ENCODE measurements at regions not wholly inside any gene's neighbourhood (a gene's known extent, or its start where the extent isn't known, plus 50 kb on each side); places are given as distances from the start of the nearest gene placed in this dataset.
"Not testable (repeated sequence)": the region's sequence is repeated elsewhere in the genome, so short reads cannot be mapped to it uniquely, and the experiment has no call there.

DNA sequence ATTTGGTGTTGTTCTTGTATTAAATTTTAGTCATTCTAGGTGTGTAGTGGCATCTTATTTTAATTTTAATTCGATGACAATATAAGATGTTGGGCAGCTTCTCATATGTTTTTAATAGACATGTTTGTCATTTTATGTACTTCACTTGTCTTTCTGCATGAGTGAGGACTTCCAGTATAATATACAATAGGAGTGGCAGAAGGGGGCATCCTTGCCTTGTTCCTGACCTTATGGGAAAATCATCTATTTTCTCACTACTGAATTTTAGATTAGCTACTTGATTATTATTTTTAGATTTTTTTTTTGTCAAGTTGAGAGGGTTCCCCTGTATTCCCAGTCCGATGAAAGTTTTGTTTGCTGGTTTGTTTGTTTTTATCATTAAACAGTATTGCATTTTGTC is 495.2 kb upstream of the GRM3 start:
- no peaks in the 10 kb centered on the region for H3K36me3 Mint-ChIP-seq (ENCODE audit: low read depth)
- POLR2A ChIA-PET: no interaction called here
- DNase-seq: no peak
- H3K27ac Mint-ChIP-seq: no peak overlapping the region
- peaks cover 14% of the 10 kb centered on the region for H3K9me3 Mint-ChIP-seq
- H3K4me1 Mint-ChIP-seq: no peaks in the 10 kb centered on the region
- H3K4me3 Mint-ChIP-seq: no peak overlapping the region
- CTCF ChIA-PET: no interaction called here
- H3K27me3 Mint-ChIP-seq: no peaks in the 10 kb centered on the region

DNA sequence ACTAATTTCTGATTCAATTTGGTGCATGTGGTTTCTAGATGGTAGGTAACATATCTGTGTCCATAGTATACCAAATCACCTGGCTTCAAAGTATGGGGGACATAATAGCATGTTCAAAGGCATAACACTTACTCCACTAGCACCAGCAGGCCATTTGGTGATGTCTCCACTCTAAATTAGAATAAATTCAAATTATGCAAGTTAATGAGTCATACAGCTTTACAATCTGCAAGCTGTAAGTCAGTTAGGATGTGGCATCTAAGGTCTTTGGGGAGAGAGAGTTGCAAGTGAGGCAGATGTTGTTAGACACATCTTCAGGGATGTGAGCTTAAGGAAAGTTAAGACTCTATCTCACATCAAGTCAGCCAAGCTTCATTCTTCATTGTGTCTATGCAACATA is 506.4 kb upstream of the GRM3 start:
- ChIA-PET POLR2A (no interaction called here), CTCF (no interaction called here)
- no peaks in the 10 kb centered on the region for H3K27me3 Mint-ChIP-seq
- no peak overlapping the region for H3K27ac Mint-ChIP-seq
- H3K9me3 Mint-ChIP-seq: peaks cover 3% of the 10 kb centered on the region
- H3K4me3 Mint-ChIP-seq: no peak overlapping the region
- no peaks in the 10 kb centered on the region for H3K4me1 Mint-ChIP-seq
- no peaks in the 10 kb centered on the region for H3K36me3 Mint-ChIP-seq (ENCODE audit: low read depth)
- DNase-seq: no peak

DNA sequence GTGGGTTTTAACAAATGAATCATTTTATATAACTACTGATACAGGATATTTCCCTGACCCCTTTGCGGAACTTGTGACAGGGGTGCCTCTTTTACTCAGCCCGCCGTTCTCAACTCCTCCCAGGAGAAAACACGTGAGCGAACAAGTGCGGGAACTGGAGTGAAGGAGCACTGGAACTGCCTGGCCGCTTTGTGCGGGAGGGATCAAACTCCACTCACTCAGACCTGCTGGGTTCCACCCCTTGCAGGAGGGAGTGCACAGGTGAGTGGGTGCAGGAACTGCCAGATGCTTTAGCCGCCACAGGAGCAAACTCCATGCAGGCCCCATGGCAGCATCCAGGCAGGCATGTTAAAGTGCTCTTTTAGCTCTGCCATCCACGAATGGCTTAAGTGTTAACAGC is 513.4 kb upstream of the GRM3 start:
- Mint-ChIP-seq H3K27ac (no peak overlapping the region), H3K9me3 (peaks cover 11% of the 10 kb centered on the region), H3K4me1 (no peaks in the 10 kb centered on the region), H3K27me3 (no peaks in the 10 kb centered on the region), H3K4me3 (no peak overlapping the region), H3K36me3 (ENCODE audit: low read depth) (no peaks in the 10 kb centered on the region)
- ChIA-PET POLR2A (no interaction called here), CTCF (no interaction called here)
- DNase-seq: no peak

DNA sequence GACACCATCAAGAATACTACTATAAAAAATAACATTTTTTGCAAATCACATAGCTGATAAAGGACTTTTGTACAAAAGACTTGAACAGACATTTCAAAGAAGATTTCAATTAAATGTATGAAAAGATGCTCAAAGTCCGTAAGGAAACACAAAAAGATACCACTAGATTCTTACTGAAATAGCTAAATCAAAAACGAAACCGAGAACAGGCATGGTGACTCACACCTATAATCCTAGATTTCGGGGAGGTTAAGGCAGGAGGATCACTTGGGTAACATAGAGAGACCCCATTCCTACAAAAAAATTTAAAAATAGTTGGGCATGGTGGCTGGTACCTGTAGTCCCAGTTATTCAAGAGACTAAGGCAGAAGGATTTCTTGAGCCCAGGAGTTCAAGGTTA is 520.2 kb upstream of the GRM3 start:
- Mint-ChIP-seq H3K9me3 (peaks cover 3% of the 10 kb centered on the region), H3K27me3 (no peaks in the 10 kb centered on the region), H3K4me1 (no peaks in the 10 kb centered on the region), H3K27ac (no peak overlapping the region), H3K36me3 (ENCODE audit: low read depth) (no peaks in the 10 kb centered on the region), H3K4me3 (no peak overlapping the region)
- no peak for DNase-seq
- ChIA-PET POLR2A (no interaction called here), CTCF (no interaction called here)

DNA sequence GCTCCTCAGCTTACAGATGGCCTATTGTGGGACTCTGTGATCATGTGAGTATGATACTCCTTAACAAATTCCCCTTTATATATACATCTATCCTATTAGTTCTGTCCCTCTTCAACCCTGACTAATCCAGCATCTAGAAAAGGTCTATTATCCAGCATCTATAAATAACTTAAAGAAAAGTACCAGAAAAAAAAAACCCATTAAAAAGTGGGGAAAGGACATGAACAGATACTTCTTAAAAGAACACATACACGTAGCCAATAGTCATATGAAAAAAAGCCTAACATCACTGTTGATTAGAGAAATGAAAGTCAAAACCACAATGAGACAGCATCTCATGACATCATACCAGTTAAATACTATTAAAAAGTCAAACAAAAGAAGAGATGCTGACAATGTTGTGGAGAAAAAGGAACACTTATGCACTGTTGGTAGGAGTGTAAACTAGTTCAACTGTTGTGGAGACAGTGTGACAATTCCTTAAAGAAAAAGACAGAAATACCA is 549.5 kb upstream of the GRM3 start:
- no peak overlapping the region for H3K27ac Mint-ChIP-seq
- H3K36me3 Mint-ChIP-seq (ENCODE audit: low read depth): no peaks in the 10 kb centered on the region
- DNase-seq: no peak
- CTCF ChIA-PET: no interaction called here
- peaks cover 11% of the 10 kb centered on the region for H3K9me3 Mint-ChIP-seq
- no peak overlapping the region for H3K4me3 Mint-ChIP-seq
- POLR2A ChIA-PET: no interaction called here
- no peaks in the 10 kb centered on the region for H3K27me3 Mint-ChIP-seq
- H3K4me1 Mint-ChIP-seq: no peaks in the 10 kb centered on the region

DNA sequence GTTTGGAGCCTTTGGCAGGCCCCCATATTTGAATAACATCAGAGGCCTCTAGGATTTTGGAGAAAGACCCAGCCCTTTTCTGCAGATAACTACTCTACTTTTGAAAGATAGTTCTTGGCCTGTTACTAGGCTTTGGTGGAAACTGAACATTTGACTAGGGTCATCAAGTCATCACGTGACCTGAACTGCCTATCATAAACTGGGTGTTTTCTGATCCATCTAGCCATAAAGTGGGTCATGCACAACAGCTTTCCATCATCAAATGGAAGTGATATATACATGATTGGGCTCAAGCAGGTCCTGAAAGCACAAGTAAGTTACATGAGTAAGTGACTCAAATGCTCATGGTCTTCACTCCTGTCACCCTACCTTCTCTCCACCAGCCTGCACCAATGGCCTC is 552.3 kb upstream of the GRM3 start:
- Mint-ChIP-seq H3K4me3 (no peak overlapping the region), H3K9me3 (peaks cover 16% of the 10 kb centered on the region), H3K4me1 (no peaks in the 10 kb centered on the region), H3K27ac (no peak overlapping the region), H3K27me3 (no peaks in the 10 kb centered on the region), H3K36me3 (ENCODE audit: low read depth) (no peaks in the 10 kb centered on the region)
- ChIA-PET POLR2A (no interaction called here), CTCF (no interaction called here)
- DNase-seq: no peak

DNA sequence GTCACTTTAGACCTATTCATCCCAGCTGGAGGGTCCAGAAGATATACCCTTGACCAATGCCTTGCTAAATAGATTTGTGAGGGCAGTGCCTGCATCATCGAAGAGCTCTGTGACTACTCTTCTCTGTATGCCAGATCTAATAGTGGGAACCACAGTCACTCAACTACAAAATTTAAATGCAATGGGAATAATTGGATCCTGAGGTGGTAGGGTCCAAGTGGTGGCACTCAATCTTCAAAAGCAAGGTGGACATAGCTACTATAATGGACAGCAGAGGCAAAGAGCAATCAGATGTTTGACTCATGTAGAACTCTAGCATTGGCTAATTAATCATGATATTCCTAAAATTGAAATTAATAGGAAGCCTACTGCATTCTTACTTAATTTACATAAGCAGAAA is 554.3 kb upstream of the GRM3 start:
- Mint-ChIP-seq H3K36me3 (ENCODE audit: low read depth) (no peaks in the 10 kb centered on the region), H3K27me3 (no peaks in the 10 kb centered on the region), H3K4me3 (no peak overlapping the region), H3K9me3 (peaks cover 16% of the 10 kb centered on the region), H3K4me1 (no peaks in the 10 kb centered on the region), H3K27ac (no peak overlapping the region)
- ChIA-PET CTCF (no interaction called here), POLR2A (no interaction called here)
- DNase-seq: no peak

DNA sequence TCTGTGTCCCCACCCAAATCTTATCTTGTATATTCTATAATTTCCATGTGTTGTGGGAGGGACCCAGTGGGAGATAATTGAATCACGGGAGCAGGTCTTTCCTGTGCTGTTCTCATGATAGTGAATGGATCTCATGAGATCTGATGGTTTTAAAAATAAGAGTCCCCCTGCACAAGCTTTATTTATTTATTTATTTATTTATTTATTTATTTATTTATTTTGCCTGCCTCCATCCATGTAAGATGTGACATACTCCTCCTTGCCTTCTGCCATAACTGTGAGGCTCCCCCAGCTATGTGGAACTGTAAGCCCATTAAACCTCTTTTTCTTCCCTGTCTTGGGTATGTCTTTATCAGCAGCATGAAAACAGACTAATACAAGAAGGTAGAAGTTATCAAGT is 579.1 kb upstream of the GRM3 start:
- POLR2A ChIA-PET; CTCF ChIA-PET; H3K36me3 Mint-ChIP-seq (ENCODE audit: low read depth); H3K27me3 Mint-ChIP-seq; H3K4me3 Mint-ChIP-seq; DNase-seq; H3K4me1 Mint-ChIP-seq; H3K27ac Mint-ChIP-seq: not testable (repeated sequence)
- peaks cover 10% of the 10 kb centered on the region for H3K9me3 Mint-ChIP-seq

DNA sequence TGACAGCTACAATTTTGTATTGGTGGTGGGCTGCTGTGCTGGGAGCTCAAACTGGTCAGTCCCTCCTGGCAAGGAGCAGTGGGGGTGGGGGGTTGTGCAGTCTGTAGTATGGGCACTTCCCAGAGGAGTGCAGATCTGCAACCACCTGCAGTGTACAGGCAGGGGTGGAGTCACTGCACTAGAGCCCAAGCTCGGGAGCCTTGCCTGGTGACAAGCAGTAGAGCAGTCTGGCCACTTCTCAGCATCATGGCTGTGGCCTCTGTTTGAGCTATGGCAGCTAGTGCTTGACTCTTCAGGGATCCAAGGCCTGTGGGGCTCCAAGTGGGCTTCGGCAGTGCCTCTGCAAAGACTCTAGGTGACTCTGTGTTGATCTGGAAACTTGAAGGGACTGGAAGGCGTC is 585.1 kb upstream of the GRM3 start:
- peaks cover 23% of the 10 kb centered on the region for H3K9me3 Mint-ChIP-seq
- no peaks in the 10 kb centered on the region for H3K4me1 Mint-ChIP-seq
- no peaks in the 10 kb centered on the region for H3K27me3 Mint-ChIP-seq
- no peak overlapping the region for H3K4me3 Mint-ChIP-seq
- no peak overlapping the region for H3K27ac Mint-ChIP-seq
- DNase-seq: no peak
- no peaks in the 10 kb centered on the region for H3K36me3 Mint-ChIP-seq (ENCODE audit: low read depth)
- CTCF ChIA-PET: no interaction called here
- POLR2A ChIA-PET: no interaction called here

DNA sequence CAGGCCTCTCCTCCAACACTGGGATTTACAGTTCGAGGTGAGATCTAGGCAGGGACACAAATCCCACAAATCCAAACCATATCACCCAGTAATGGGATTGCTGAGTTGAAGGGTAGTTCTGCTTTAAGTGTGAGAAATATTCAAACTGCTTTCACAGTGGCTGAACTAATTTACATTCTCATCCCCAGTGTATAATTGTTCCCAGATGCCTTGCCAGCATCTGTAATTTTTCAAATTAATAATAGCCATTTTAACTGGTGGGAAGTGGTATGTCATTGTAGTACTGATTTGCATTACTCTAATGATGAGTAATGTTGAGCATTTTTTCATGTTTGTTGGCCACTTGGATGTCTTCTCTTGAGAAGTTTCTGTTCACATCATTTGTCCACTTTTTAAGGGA is 592.8 kb upstream of the GRM3 start:
- peaks cover 4% of the 10 kb centered on the region for H3K9me3 Mint-ChIP-seq
- H3K27ac Mint-ChIP-seq: no peak overlapping the region
- ChIA-PET CTCF (no interaction called here), POLR2A (no interaction called here)
- H3K4me1 Mint-ChIP-seq: no peaks in the 10 kb centered on the region
- H3K4me3 Mint-ChIP-seq: no peak overlapping the region
- no peaks in the 10 kb centered on the region for H3K27me3 Mint-ChIP-seq
- DNase-seq: no peak
- H3K36me3 Mint-ChIP-seq (ENCODE audit: low read depth): no peaks in the 10 kb centered on the region

DNA sequence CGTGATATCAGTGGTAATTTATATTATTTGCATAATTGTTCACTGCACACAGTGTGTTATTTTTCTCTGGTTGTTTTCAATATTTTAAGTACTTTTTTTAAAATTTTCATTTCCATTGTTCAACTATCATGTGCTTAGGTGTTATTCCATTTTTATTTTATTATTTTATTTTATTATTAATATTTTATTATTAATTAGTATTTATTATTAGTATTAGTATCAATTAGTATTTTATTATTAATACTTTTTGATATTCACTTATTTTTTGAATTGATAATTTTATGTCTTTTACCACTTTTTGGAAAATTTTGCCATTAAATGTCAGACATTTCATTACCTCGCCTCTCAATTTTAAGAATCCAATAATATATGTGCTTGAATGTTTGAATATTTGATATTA is 593.8 kb upstream of the GRM3 start:
- Mint-ChIP-seq H3K9me3 (peaks cover 7% of the 10 kb centered on the region), H3K36me3 (ENCODE audit: low read depth) (no peaks in the 10 kb centered on the region), H3K4me3 (no peak overlapping the region), H3K4me1 (no peaks in the 10 kb centered on the region), H3K27me3 (no peaks in the 10 kb centered on the region), H3K27ac (no peak overlapping the region)
- no peak for DNase-seq
- POLR2A ChIA-PET: no interaction called here
- CTCF ChIA-PET: no interaction called here

DNA sequence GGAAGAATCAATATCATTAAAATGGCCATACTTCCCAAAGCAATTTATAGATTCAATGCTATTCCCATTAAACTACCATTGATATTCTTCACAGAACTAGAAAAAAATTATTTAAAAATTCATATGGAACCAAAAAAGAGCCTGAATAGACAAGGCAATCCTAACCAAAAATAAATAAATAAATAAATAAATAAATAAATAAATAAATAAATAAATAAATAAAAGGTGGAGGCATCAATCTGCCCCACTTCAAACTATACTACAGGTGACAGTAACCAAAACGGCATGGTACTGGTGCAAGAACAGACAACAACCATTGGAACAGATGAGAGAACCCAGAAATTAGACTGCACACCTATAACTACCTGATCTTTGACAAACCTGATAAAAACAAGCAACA is 598.5 kb upstream of the GRM3 start:
- H3K36me3 Mint-ChIP-seq (ENCODE audit: low read depth); DNase-seq; CTCF ChIA-PET; H3K27me3 Mint-ChIP-seq; POLR2A ChIA-PET; H3K27ac Mint-ChIP-seq; H3K4me3 Mint-ChIP-seq; H3K4me1 Mint-ChIP-seq: not testable (repeated sequence)
- peaks cover 11% of the 10 kb centered on the region for H3K9me3 Mint-ChIP-seq

DNA sequence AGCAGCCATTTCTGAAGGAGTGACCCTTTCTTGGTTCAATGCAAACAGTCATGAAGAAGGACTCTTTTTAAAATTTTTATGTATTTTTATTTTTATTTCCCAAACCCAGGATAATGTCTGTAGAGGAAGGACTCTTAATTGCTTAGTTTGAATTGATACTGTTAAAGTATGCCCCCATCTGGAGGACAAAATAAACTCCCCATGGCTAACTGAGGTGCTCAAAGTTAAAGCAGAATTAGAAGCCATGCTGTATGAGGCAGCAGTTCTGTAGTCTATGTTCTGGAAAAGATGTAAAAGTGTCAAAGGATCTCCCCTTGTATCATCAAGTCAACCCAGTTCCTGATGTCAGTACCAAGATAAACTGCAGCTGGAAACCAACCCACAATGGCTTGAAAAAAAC is 617.9 kb upstream of the GRM3 start:
- DNase-seq: no peak
- no peaks in the 10 kb centered on the region for H3K4me1 Mint-ChIP-seq
- no peaks in the 10 kb centered on the region for H3K36me3 Mint-ChIP-seq (ENCODE audit: low read depth)
- H3K27ac Mint-ChIP-seq: no peak overlapping the region
- H3K4me3 Mint-ChIP-seq: no peak overlapping the region
- ChIA-PET CTCF (no interaction called here), POLR2A (no interaction called here)
- H3K27me3 Mint-ChIP-seq: no peaks in the 10 kb centered on the region
- H3K9me3 Mint-ChIP-seq: peaks cover 9% of the 10 kb centered on the region

DNA sequence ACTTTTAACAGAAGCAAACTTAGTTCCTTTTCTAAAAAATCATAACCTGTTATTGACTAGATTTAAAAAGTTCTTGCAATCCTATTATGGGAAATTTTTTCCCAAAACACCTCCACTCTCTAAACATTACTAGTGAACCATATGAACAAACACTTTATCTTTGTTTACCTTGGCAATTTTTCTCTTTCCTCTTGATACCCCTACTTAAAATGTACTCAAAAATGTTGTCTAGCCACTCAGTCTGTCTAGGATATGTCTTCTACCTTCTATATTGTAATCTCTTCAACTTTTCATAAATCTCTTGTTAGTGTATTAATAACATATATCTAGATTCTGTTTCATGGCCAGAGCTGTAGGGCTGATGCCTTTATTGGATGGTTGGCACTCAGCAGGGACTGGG is 630.0 kb upstream of the GRM3 start:
- Mint-ChIP-seq H3K4me1 (no peaks in the 10 kb centered on the region), H3K9me3 (peaks cover 3% of the 10 kb centered on the region), H3K4me3 (no peak overlapping the region), H3K36me3 (ENCODE audit: low read depth) (no peaks in the 10 kb centered on the region), H3K27me3 (no peaks in the 10 kb centered on the region), H3K27ac (no peak overlapping the region)
- CTCF ChIA-PET: no interaction called here
- DNase-seq: no peak
- POLR2A ChIA-PET: no interaction called here

DNA sequence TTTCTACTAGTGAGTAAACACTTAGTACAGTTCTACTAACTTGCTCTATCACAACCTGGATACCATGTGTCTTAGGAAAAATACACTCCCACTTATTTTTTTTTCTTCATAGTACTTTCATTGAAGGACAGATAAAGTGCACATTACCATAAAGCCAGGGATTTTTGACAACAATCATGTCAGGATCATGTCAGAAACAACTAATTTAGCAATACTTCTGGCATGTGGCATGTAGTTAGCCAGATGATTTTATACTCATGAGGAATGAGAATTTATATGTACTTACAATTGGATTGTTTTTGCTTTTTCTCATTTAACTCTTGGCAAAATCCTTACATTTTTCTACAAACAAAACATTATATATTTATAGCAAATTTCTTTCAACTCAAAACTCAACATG is 630.7 kb upstream of the GRM3 start:
- H3K4me1 Mint-ChIP-seq: no peaks in the 10 kb centered on the region
- no peaks in the 10 kb centered on the region for H3K36me3 Mint-ChIP-seq (ENCODE audit: low read depth)
- ChIA-PET POLR2A (no interaction called here), CTCF (no interaction called here)
- no peaks in the 10 kb centered on the region for H3K27me3 Mint-ChIP-seq
- peaks cover 3% of the 10 kb centered on the region for H3K9me3 Mint-ChIP-seq
- DNase-seq: no peak
- no peak overlapping the region for H3K4me3 Mint-ChIP-seq
- H3K27ac Mint-ChIP-seq: no peak overlapping the region

All from activated CD4-positive, alpha-beta memory T cell treated with anti-CD3 and anti-CD28 coated beads, Interleukin-2, amount 10 ng/mL, durations not matched to agents 7 days and 5 days (primary cell).